ENCODE measurements at regions not wholly inside any gene's neighbourhood (a gene's known extent, or its start where the extent isn't known, plus 50 kb on each side); places are given as distances from the start of the nearest gene placed in this dataset.

GRCh38 chr9:107919263-107919662 is 429.7 kb upstream of the KLF4 start:
- TF ChIP-seq ARID2 (CRISPR knock-in tag; IDR thresholded peaks at IDR 0.05; ENCODE audit: borderline replicate concordance), result no peak
- no peak for TF ChIP-seq ZNF704 (CRISPR knock-in tag; IDR thresholded peaks at IDR 0.05; ENCODE audit: borderline replicate concordance)
- TF ChIP-seq ZNF773 (CRISPR knock-in tag; IDR thresholded peaks at IDR 0.05; ENCODE audit: borderline replicate concordance), result no peak
- no peak for TF ChIP-seq YY1 (IDR thresholded peaks at IDR 0.05; ENCODE audit: insufficient read depth, insufficient replicate concordance, low read depth, low read length)
- TF ChIP-seq MED8 (CRISPR knock-in tag; IDR thresholded peaks at IDR 0.05; ENCODE audit: insufficient replicate concordance), result no peak
- TF ChIP-seq ZNF747 (CRISPR knock-in tag; IDR thresholded peaks at IDR 0.05; ENCODE audit: borderline replicate concordance), result no peak
- TF ChIP-seq CTCF (CRISPR knock-in tag; IDR thresholded peaks at IDR 0.05), result no peak
- TF ChIP-seq CBFB (CRISPR knock-in tag; IDR thresholded peaks at IDR 0.05), result no peak
- no peak for TF ChIP-seq NFIC (IDR thresholded peaks at IDR 0.05; ENCODE audit: low read length)
- no peak for TF ChIP-seq POLR2A (IDR thresholded peaks at IDR 0.05; ENCODE audit: insufficient read depth in 1 of 2, low read depth in 2 of 2, low read length in 2 of 2)
- TF ChIP-seq ZNF263 (CRISPR knock-in tag; IDR thresholded peaks at IDR 0.05), result no peak
- no peak for TF ChIP-seq EHMT2 (IDR thresholded peaks at IDR 0.05; ENCODE audit: borderline replicate concordance, low read depth, low read length)
- no peak for TF ChIP-seq DR1 (CRISPR knock-in tag; IDR thresholded peaks at IDR 0.05)
- no peak for TF ChIP-seq TOE1 (CRISPR knock-in tag; IDR thresholded peaks at IDR 0.05)

All from HepG2 (cell line).